ENCODE measurements at regions not wholly inside any gene's neighbourhood (a gene's known extent, or its start where the extent isn't known, plus 50 kb on each side); places are given as distances from the start of the nearest gene placed in this dataset.
"Not testable (repeated sequence)": the region's sequence is repeated elsewhere in the genome, so short reads cannot be mapped to it uniquely, and the experiment has no call there.

DNA sequence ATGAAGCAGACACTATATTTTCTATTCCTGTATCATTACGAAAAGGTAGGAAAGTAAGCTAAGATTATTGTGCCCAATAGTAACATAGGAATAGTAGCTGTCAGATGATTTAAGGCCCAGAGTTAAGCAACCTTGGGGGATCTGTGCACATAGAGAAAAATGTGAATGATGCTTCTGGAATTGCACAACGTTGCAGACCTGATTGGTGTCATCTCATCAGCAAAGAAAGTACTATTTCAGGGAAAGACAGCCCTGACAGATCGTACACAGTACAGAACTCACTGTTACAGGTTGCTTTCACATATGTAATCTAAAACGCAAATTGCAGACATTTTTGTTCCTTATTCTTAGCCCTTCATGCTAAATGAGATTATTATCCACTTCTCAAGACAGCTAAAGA is 535.9 kb downstream of the TRIB2 start:
- DNase-seq, result no peak

DNA sequence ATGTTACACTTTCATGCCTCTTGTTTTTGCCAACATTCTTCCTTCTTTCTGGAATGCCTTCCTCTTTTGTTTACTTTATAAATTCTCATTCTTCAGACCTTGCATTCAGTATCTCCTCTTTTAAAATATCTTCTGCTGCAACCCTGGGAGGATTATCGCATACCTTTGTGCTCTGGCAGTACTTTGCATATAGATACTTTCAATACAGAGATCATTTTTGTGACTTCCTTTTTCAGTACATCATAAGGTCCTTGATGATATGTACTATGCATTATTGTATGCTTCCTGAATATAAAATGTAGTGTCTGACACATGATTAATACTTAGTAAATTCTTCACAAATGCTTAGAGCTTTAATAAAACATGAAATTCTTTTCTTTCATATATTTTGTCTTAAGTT is 538.7 kb downstream of the TRIB2 start:
- DNase-seq, result no peak

- no peak for DNase-seq
These were observed 543.7 kb downstream of the TRIB2 start for GRCh38 chr2:13260402-13260801.

DNA sequence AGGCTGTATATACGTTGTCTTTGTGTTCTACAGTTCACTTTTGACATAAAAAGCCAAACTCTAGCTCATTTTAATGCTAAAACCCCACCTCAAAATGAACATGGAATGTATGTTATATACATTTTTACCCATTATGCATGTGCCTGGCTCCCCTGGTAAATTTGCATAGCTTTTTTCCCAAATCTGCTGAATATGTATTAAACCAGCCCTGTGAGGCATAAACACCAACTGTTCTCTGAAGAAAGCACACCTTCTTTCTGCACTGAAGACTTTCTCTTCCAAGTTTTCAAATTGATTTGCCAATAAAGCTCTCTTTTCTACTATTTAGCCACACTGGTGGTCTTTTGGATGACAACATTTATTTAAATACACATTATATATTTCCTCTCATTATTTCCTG is 549.4 kb downstream of the TRIB2 start:
- DNase-seq, result no peak

DNA sequence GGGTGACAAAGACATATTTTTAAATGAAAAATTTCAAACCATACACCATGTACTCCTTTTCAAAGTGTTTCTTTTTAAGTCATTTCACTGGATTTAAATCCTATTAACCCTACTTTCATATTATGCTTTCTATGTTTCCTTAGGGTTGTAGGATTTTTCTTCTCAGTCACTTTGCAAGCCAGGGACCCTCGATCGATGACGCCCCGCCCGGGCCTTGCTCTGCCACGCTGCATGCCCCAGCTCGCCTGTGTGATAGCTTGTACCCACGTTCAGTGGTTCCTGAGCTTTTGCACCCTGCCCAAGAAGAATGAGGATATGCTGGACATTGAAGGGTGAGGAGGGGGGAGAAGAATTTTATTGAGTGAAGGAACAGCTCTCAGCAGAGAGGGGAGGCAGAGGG is 568.0 kb downstream of the TRIB2 start:
- no peak for DNase-seq

DNA sequence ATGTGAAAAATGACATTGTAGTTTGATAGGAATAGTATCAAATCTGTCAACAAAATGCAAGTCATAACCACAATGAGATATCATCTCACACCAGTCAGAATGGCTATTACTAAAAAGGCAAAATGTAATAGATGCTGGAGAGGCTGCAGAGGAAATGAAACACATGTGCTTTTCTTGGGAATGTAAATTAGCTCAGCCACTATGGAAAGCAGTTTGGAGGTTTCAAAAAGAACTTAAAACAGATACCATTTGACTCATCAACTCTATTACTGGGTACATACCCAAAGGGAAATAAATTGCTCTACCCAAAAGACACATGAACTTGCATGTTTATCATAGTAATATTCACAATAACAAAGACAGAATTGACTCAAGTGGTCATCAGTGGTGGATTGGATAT is 572.6 kb downstream of the TRIB2 start:
- no peak for DNase-seq

DNA sequence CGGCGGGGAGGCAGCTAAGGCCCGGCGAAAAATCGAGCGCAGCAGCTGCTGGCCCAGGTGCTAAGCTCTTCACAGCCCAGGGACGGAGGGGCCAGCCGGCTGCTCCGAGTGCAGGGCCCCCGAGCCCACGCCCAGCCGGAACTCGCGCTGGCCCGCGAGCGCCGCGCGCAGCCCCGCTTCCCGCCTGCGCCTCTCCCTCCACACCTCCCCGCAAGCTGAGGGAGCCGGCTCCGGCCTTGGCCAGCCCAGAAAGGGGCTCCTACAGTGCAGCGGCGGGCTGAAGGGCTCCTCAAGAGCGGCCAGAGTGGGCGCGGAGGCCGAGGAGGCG is 591.7 kb downstream of the TRIB2 start:
- not testable (repeated sequence) for DNase-seq

GRCh38 chr2:13308989-13309388 is 592.3 kb downstream of the TRIB2 start:
- DNase-seq, result no peak

- no peak for DNase-seq
These were observed 615.3 kb downstream of the TRIB2 start for GRCh38 chr2:13332060-13332459.

DNA sequence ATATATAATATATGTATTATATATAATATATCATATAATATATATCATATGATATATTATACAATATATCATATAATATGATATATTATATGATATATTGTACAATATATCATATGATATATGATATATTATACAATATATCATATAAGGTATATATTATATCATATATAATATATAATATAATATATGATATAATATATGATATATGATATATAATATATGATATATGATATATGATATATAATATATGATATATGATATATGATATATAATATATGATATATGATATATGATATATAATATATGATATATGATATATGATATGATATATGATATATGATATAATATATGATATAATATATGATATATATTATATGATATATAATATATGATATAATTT is 617.3 kb downstream of the TRIB2 start:
- not testable (repeated sequence) for DNase-seq

GRCh38 chr2:13334545-13334944 is 617.8 kb downstream of the TRIB2 start:
- no peak for DNase-seq

DNA sequence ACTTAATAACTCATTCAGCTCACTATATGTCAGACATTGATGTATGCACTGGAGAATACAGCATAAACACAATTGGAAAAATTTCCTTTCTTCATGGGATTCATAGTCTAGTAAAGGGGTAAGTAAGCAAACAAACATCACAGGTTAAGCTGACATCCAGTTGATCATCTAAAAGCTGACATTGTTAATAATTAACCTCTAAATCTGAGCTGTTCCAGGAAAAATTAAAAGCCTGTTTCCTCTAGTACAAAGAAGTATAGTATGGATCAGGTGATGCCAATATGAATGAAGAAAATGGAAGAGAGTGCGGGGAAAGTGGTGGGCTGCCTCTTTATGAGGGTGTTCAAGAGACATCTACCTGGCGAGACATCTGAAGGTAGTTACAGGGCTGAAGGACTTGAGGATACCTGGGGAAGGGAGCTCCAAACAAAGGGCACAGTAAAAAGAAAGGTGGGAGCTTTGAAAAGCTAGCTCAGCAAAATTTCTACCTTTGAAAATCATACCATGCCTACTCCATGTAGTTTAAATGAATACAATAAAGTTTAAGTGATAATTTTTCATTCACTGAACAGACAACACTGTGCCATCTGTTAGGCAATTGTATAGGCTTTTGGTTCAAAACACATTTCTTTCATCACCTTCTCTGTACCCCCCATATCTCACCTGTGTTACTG is 619.3 kb downstream of the TRIB2 start:
- no peak for DNase-seq

DNA sequence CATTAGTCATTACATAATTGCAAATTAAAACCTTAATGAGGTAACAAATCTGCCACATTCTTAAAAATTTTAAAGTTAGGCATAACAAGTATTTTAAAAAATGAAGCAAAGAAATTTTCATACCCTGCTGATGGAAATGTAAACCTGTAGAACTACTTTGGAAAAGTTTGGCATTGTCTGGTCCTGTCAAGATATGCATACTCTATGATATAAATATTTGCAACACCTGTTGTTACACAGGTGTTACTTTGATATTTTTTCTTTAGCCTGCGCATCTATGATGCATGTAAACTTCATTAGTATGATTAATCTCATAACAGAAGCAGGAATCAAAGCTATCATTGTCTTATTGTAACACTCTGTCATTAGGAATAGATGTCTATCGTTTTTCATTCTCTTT is 634.3 kb downstream of the TRIB2 start:
- DNase-seq, result no peak

DNA sequence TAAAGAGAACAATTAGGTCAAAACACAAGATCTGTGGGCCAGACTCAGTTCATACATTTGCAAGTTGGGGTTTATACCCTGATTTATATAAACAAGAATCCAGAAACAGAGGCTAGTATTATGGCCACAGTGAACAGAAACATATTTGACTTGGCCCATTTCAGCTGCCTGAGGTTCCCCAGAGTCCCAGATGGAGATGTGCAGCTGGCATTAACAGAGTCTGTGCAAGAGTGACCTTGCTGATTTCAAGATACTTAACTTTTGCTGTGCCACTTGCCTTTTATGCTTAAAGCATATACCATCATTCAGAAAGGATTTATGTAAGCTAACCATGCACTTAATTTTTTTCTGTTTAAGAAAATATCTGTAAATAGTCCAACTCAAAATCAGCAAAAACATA is 636.3 kb downstream of the TRIB2 start:
- DNase-seq, result no peak

DNA sequence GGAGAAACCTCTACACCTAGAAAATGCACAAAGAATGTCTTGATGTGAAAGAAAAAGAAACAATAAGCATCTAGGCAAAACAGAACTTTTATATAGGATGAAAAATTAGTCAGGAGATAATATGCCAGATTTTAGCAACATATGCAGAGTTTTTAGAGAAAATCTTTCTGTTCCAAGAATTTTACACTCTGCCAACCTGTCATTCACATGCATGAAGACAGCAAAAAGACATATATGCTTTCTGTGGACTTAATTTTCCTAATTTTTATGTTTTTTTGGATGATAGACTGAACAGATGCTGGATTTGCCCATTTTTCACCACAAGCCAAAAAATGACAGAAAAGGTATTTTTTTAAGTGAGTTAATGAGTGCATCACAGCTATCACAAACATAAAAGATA is 637.3 kb downstream of the TRIB2 start:
- DNase-seq, result no peak

- DNase-seq, result not testable (repeated sequence)
These were observed 665.2 kb downstream of the TRIB2 start for GRCh38 chr2:13381928-13382327.

DNA sequence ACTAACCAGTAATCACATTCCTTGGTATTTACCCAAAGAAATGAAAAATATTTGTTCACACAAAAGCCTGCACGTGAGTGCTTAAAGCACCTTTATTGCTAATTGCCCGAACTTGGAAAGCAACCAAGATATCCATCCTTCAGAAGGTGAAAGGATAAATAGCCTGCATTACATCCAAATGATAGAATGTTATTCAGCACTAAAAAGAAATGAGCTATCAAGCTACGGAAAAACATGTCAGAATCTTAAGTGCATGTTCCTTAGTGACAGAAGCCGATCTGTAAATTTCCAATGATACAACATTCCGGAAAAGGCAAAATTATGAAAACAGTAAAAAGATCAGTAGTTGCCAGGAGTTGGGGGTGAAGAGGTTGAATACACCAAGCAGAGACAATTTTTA is 672.4 kb downstream of the TRIB2 start:
- not testable (repeated sequence) for DNase-seq

DNA sequence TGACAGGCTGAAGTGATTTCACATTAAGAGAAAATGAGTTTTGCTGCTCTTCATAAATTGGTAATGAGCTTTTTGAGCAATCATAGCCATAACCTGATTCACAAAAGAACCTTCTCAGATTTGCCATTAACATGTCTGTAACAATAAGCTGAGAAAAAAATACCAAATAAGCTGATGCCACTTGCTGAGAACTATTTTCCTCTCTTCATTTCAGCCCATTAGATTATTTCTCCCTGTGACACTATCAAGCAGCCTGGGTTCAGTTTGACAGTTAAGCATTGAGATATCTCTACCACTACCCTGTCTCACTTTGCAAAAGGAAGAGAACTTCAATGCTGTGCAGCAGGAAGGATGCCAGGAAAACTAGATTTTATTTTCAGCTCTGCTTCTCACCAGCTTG is 673.9 kb downstream of the TRIB2 start:
- DNase-seq, result no peak

DNA sequence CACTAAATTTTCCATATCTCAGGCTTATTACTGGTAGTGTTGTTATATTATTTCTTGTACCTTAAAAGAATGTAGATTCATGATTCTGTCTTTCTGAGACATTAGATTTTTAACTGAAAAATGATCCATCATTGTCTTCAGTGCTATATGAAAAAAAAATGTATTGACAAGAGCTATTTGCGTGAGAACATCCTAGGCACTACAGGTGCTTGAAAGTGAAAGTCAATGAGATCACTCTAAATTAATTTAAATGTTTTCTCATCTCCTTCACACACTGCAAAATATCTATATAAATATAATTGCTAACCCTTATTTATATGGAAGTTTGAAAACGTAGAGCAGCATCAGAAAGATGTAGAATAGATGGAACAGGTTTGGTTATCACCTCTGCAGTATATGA is 684.6 kb downstream of the TRIB2 start:
- no peak for DNase-seq

DNA sequence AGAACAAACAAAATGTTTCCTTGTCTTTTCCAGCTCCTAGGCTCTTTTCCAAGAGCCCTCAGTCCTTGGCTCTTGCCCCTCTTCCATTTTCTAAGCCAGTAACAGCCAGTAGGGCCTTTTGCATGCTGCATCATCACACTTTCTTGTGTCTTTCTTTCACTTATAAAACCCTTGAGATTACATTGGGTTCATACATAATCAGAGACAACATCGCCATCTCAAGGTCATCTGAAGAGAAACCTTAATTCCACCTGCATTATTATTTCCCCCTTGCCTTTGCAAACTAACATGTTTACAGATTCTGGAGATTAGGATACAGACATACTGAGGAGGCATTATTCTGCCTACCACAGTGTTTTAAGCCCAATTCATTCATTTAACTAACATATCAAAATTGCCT is 697.3 kb downstream of the TRIB2 start:
- no peak for DNase-seq

- no peak for DNase-seq
These were observed 698.2 kb downstream of the TRIB2 start for GRCh38 chr2:13414897-13415296.

- DNase-seq, result no peak
These were observed 717.2 kb downstream of the TRIB2 start for GRCh38 chr2:13433954-13434353.

GRCh38 chr2:13443554-13444261 is 727.0 kb downstream of the TRIB2 start:
- DNase-seq, result not testable (repeated sequence)

DNA sequence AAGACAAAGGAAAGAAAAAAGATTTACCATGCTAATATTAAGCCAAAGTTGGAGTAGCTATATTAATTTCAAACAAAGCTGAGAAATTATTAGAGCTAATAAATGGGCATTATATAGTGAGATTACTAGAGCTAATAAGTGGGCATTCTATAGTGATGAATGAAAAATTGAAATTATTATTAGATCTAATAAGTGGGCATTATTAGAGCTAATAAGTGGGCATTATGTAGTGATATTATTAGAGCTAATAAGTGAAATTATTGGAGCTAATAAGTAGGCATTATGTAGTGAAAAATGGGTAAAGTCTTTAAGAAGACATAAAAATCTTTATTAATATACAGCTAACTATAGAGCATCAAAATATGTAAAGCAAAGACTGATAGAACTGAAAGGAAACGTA is 745.7 kb downstream of the TRIB2 start:
- no peak for DNase-seq

- no peak for DNase-seq
These were observed 749.3 kb downstream of the TRIB2 start for GRCh38 chr2:13466076-13466475.
